ENCODE measurements at regions not wholly inside any gene's neighbourhood (a gene's known extent, or its start where the extent isn't known, plus 50 kb on each side); places are given as distances from the start of the nearest gene placed in this dataset.
A peak's percentile ranks its signal among the peaks of the same experiment; 100 is the strongest.

DNA sequence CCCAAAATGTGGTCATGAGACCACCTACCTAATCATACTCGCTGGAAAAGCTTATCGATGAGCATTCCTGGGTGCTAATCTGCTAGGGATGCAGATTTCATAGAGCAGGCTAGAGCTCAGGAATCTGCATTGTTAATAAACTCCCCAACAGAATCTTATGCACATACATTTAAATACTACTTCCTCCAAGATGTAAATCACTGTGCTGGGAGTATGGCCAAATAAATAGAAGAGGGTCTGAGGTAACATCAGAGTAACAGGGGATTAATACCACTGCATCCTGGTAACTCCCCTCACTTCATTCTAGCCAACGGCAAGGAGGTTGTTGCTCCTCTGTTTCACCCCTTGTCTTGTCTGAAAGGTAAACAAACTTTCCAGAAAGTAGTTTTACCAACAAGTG, 118.3 kb upstream of the SEMA6D start:
- peaks cover 20% of the 10 kb centered on the region for H3K9me3 Mint-ChIP-seq
- no peaks in the 10 kb centered on the region for H3K27me3 Mint-ChIP-seq (ENCODE audit: low read depth)
- H3K4me3 Mint-ChIP-seq = no peak overlapping the region
- TF ChIP-seq, protein P1, sequence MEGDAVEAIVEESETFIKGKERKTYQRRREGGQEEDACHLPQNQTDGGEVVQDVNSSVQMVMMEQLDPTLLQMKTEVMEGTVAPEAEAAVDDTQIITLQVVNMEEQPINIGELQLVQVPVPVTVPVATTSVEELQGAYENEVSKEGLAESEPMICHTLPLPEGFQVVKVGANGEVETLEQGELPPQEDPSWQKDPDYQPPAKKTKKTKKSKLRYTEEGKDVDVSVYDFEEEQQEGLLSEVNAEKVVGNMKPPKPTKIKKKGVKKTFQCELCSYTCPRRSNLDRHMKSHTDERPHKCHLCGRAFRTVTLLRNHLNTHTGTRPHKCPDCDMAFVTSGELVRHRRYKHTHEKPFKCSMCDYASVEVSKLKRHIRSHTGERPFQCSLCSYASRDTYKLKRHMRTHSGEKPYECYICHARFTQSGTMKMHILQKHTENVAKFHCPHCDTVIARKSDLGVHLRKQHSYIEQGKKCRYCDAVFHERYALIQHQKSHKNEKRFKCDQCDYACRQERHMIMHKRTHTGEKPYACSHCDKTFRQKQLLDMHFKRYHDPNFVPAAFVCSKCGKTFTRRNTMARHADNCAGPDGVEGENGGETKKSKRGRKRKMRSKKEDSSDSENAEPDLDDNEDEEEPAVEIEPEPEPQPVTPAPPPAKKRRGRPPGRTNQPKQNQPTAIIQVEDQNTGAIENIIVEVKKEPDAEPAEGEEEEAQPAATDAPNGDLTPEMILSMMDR (conservative IDR thresholded peaks at IDR 0.05) = no peak
- peaks cover 8% of the 10 kb centered on the region for H3K4me1 Mint-ChIP-seq
- H3K27ac Mint-ChIP-seq (ENCODE audit: unreplicated experiment) = no peak overlapping the region
- peaks cover 4% of the 10 kb centered on the region for H3K36me3 Mint-ChIP-seq (ENCODE audit: low read depth)
- no peak for DNase-seq (ENCODE audit: low read depth, low spot score)

DNA sequence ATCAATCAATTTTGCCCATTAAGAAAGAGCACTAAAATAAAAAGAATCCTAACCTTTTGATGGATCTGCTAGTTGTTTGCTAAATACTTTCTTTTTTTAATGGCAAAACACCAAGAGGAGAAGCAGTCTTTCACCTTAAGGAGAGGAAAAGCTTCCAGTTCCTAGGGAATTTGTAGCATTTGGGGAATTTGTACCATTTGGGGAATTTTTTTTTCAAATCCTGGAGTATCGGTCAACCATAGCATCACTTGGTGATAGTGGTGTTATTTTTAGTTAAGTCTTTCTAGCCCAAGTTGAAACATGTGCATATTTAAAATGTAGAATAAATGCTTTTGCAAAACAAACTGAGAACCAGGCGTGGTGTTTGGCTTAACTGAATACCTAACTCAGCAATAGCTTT, 117.5 kb upstream of the SEMA6D start:
- no peaks in the 10 kb centered on the region for H3K27me3 Mint-ChIP-seq (ENCODE audit: low read depth)
- no peak for DNase-seq (ENCODE audit: low read depth, low spot score)
- H3K9me3 Mint-ChIP-seq = peaks cover 16% of the 10 kb centered on the region
- peaks cover 8% of the 10 kb centered on the region for H3K4me1 Mint-ChIP-seq
- TF ChIP-seq, protein P1 (conservative IDR thresholded peaks at IDR 0.05) = no peak
- H3K27ac Mint-ChIP-seq (ENCODE audit: unreplicated experiment) = no peak overlapping the region
- H3K4me3 Mint-ChIP-seq = no peak overlapping the region
- peaks cover 4% of the 10 kb centered on the region for H3K36me3 Mint-ChIP-seq (ENCODE audit: low read depth)

DNA sequence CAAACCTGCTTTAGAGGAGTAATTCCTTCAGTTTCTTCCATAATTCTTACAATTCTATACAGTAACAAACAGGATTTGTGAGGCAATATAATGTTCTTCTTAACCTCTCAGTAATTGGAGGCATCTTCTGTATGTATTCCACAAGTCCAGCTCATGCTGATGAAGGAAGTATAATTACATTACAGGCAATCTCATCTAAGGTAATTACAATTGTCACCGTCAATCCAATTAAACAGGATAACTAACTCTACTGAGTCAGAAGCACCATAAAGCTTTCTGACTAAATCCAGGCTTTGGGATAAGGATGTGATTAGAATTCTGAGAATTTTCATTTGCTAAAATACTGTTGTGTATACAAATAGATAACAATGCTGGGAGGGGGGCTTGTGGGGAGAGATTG, 115.2 kb upstream of the SEMA6D start:
- H3K4me3 Mint-ChIP-seq = no peak overlapping the region
- H3K4me1 Mint-ChIP-seq = peaks cover 8% of the 10 kb centered on the region
- TF ChIP-seq, protein P1 (conservative IDR thresholded peaks at IDR 0.05) = no peak
- H3K27me3 Mint-ChIP-seq (ENCODE audit: low read depth) = no peaks in the 10 kb centered on the region
- peaks cover 3% of the 10 kb centered on the region for H3K36me3 Mint-ChIP-seq (ENCODE audit: low read depth)
- peaks cover 9% of the 10 kb centered on the region for H3K9me3 Mint-ChIP-seq
- H3K27ac Mint-ChIP-seq (ENCODE audit: unreplicated experiment) = no peak overlapping the region
- DNase-seq (ENCODE audit: low read depth, low spot score) = no peak

DNA sequence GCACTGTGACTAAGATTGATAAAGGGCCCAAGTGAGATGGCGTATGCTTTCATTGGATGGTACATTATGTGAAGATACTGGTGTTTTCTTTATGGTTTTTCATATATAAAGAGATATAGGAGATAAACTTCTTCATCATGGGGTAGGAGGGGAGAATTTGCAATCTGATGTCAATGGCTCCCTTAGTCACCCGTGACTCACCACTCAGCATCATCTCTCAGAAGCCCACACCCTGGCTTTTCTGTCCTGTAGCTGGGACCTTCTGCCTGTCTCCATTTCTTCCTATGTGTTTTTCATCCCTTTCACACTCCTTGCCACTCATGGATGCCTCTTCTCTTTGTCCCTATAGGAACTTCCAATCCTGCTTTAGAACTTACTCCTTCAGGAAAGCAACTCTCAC, 114.3 kb upstream of the SEMA6D start:
- Mint-ChIP-seq H3K36me3 (ENCODE audit: low read depth) (peaks cover 3% of the 10 kb centered on the region), H3K27ac (ENCODE audit: unreplicated experiment) (no peak overlapping the region), H3K9me3 (peaks cover 5% of the 10 kb centered on the region), H3K27me3 (ENCODE audit: low read depth) (no peaks in the 10 kb centered on the region), H3K4me3 (no peak overlapping the region), H3K4me1 (peaks cover 8% of the 10 kb centered on the region)
- DNase-seq (ENCODE audit: low read depth, low spot score) = no peak
- TF ChIP-seq, protein P1 (conservative IDR thresholded peaks at IDR 0.05) = no peak

DNA sequence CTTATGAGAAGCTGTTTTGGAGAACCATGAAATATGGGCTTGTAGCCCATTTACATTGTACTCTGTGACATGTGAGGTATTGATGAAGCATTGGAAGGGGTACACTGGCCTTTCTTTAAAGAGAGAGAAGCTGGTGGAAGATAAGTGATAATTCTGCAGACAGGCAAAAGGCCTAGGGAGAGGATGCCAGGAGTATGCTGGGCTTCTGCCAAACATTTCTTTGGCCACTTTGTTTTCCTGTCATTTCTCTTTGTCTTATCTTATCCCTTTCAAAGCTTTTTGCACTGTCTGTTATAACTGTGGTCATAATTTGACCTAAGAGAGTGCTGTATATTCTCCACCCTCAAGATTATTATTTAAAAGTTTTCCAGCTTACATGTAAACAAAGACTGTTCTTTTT, 109.6 kb upstream of the SEMA6D start:
- peaks cover 3% of the 10 kb centered on the region for H3K36me3 Mint-ChIP-seq (ENCODE audit: low read depth)
- H3K4me3 Mint-ChIP-seq = no peak overlapping the region
- no peaks in the 10 kb centered on the region for H3K27me3 Mint-ChIP-seq (ENCODE audit: low read depth)
- DNase-seq (ENCODE audit: low read depth, low spot score) = no peak
- H3K4me1 Mint-ChIP-seq = no peaks in the 10 kb centered on the region
- H3K9me3 Mint-ChIP-seq = peaks cover 5% of the 10 kb centered on the region
- H3K27ac Mint-ChIP-seq (ENCODE audit: unreplicated experiment) = no peak overlapping the region
- TF ChIP-seq, protein P1 (conservative IDR thresholded peaks at IDR 0.05) = no peak

DNA sequence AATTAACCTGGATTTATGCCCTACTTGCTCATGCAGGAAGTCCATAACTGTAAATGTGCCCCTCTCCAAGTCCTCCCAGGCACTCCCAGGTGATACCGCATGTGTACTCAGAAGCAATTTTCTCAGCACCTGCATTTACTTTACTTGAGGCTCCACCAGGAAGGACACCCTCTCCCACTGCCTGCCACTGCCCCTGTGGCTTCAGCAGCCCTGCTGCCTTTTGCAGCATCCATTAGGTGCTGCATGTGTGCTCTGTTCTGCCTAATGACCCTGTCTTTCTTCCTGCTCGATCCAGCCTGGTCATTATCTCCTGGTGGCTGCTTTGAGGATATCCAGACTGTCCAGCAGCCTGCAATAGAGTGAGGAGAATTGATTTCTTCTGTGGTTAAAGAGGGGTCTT, 107.6 kb upstream of the SEMA6D start:
- Mint-ChIP-seq H3K27ac (ENCODE audit: unreplicated experiment) (peak overlapping the region; percentile 32), H3K4me1 (peaks cover 6% of the 10 kb centered on the region), H3K36me3 (ENCODE audit: low read depth) (peaks cover 3% of the 10 kb centered on the region), H3K27me3 (ENCODE audit: low read depth) (no peaks in the 10 kb centered on the region), H3K4me3 (no peak overlapping the region), H3K9me3 (peaks cover 5% of the 10 kb centered on the region)
- TF ChIP-seq, protein P1 (conservative IDR thresholded peaks at IDR 0.05) = no peak
- DNase-seq (ENCODE audit: low read depth, low spot score) = no peak
